CD4-positive, alpha-beta T cell treated with Interleukin-21 for 1 hour (primary cell): ENCODE measurements at regions not wholly inside any gene's neighbourhood (a gene's known extent, or its start where the extent isn't known, plus 50 kb on each side); places are given as distances from the start of the nearest gene placed in this dataset.

Source experiments
- DNase-seq: peaks from one replicate; pipeline ENCODE4 v3.0.0-alpha.2; 2020

DNA sequence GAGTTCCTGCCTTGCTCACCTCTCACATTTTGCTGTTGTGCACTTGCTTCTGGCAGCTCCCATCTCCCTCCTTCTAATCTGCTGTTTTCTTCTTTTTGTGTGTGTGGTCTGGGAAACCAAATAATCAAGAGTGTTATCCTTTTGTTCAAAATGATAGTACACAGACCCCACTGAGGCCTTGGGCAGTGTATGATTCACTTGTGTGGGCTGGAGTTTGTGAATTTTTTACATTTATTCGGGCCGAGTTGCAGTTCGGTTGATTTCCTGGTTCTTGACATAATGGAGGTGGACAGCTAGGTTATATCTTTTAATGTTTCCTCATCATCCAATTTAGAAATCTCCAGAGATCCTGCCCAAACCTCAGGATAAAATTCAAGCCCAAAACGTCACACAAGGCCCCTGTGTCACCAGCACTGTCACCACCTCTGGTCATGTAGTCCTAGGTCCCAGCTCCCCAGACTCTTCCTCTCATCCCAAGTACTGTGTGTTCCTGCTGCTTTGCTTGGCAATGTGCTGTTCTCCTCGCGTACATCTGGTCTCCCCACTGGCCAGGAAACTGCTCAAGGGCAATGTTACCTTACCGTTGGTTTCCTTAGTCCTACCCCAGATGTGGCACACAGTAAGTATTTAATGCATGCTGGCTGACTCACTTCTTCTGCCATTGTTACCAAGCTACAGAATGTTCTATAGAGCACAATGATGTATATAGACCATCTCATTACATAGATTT lies 55.7 kb upstream of the PHACTR2 start:
- no peak for DNase-seq

DNA sequence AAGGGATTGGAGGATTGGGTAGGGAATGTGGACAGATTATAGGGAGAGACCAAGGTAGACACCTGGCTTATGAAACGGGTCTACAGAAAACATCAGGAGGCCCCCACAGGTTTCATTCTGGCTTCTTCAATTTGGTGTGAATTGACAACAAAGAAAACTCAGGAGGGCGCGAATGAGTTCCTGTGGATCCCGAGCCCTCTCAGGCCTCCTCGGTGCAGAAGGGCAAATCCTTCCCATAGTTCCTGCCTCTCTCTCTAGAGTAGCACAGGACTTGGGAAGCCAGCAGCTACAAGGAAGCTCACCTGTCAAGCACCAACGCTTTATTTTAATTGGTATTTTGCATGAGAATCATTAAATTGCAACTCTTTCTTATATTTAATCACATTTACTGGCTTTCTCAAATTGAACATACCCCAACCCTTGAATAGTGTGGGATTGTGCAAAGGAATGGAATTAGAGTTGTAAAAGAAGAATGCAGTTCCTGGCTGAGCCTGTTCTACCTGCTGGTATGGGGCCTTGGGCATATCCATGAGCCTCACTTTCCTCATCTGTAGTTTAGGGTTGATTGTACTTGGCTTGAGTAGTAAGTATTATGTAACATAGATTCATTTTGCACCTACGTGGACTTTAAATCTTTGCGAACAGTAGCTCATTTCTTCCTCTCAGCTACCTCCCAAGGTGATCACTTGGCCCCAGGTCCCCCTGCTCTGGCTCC lies 56.4 kb upstream of the PHACTR2 start:
- DNase-seq: no peak

DNA sequence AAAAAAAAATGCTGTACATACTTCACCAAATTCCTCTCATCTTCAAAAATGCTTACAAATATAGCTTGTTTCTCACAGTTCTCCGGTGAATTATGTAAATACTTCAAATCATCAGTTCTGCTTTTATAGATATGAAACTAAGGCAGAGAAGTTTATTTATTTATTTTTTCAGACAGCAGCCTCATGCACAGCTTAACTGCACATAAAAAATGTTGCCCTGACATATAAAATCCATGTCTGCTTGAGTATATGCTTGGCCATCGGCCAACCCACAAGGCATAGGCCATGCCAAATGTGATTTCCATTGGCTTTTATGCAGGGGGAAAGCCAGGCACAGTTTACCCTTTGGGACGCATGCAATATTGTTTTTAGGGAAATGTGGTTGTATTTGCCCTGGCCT lies 57.3 kb upstream of the PHACTR2 start:
- DNase-seq: no peak

DNA sequence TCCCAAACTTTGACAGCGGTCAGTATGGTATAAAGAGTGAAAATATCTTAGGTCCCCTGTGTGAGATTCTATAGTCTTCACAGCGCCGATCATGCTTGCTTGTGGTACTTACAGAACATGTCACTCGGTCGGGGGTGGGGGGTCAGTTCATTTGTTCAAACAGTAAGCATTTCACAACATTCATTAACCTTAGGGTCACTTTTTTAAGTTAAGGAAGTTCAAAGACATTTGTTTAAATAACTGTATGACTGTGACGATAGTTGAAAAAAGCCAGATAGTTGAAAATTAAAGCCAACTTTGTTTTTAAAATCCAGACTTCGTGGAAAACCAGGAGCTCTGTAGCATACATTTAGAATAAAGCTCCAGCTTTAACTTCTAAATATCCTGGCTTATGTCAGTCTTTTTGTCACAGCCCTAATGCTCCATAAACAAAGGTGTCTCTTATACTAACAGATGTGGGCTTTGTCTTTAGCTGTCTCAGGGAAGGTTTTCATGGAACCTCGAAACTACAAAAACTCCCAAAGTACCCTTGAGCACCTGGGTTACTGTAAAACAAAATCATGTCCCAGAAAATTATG lies 57.9 kb upstream of the PHACTR2 start:
- DNase-seq: no peak

DNA sequence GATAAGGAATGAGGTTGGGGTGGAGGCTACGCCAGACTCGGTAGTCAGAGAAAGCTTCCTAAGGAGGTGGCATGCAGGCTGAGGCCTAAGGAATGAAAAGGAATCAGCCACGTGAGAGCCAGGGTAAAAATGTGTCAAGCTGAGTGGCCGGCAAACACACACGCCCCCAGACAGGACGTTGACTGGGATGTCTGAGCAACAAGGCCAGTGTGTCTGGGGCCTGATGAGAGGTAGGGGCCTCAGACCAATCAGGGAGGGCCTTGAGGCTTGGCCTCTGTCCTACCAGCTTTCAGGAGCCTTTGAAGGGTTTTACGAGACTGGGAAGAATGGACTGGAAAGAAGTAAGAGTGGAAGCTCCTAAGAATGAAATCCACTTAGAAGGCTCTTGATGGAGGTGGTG lies 61.0 kb upstream of the PHACTR2 start:
- DNase-seq: no peak

DNA sequence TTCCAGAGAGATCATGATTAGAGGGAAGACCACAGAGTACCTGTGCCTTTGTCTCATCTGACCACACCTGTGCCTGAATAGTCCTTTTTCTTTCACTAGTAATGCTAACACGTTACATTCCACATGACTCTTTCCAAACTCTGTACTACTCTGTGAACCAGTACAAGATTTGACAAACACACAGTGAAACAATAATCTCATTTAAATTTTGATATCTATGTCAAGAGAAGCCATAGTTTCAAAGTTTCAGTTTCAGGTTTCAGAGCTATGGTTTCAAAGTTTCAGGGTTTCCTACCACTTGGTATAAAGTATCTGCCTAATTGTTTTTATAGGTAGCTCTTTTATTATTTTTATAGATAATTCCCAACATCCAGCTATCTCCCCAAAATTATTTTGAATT lies 62.0 kb upstream of the PHACTR2 start:
- no peak for DNase-seq

DNA sequence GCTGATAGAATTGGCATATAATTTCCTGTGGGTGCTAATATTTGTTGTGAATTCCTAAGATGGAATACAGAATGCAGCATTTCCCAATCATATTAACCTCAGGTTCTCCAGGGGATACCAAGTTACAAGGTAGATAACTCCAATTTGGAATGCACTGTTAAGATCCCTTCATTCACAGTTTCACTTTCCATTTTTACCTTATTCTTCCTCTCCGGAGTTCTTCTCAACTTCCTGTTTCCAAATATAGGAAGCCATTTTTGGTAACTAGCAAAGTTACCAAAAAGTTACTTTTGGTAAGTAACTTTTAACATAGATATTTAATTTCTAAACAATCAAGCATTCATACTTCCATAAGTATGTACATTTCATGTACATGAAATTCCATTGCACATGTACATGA lies 63.5 kb upstream of the PHACTR2 start:
- no peak for DNase-seq

DNA sequence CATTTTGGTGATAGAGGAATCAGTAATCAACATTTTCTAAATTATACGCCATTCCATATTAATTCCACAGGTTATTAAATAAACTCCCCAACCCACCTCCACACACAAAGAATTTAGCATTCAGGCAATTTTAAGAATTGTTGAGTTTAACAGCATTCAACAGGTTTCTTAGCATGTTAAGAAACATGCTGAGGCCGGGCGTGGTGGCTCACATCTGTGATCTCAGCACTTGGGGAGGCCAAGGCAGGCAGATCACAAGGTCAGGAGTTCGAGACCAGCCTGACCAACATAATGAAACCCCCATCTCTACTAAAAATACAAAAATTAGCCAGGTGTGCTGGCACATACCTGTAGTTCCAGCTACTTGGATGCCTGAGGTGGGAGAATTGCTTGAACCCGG lies 64.0 kb upstream of the PHACTR2 start:
- DNase-seq: no peak

DNA sequence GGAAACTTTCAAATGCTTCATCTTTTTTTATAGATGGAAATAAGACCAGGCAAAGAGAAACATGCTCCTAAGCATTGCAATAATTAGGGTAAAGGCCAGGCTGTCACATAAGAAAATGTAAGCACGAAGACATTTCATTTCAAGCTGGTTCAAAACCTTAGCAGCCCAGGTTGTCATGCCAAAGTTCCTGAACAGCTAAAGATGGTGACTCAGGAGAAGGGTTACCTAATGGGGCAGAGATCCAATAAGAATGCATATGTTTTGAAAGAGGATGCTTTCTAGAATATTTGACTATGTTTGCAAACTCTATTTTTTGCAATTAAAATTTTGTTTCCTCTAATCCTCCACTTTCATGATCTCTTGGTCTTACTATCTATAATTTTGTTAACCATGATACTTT lies 65.6 kb upstream of the PHACTR2 start:
- no peak for DNase-seq

DNA sequence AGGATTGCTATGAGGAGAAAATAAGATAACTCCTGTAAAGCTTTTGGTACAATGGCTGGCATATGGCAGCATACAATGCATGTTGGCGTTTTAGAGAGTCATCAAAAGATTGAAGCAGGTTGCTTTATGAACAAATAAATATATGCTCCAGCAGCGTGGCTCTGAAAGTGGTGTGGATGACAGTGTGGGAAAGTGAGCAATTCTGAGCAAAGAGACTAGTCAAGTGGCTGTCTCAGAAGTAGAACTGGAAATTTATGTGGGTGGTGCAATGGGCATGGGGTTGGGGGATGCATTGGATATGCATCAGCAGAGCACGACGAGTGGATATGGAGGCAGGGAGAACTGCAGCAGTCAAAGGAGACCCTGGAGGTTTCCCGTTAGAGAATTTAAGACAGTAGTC lies 66.2 kb upstream of the PHACTR2 start:
- DNase-seq: no peak

DNA sequence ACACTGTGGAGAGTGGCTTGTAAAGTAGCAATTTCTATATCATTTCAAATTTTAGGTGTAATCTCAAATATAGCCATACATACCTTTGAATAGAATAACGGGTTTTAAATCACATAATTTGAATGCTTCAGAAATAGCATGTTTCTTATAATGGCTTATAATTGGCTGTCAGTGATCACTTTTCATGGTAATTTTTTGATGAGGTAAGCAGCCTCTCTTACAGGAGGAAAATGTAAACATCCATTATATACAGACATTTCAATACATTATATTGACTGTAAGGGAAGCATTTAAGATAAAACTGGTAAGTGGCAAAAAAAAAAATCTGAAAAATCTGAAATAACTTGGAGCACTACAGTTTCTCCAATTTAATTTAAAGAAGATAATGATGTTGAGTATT lies 67.8 kb upstream of the PHACTR2 start:
- no peak for DNase-seq

DNA sequence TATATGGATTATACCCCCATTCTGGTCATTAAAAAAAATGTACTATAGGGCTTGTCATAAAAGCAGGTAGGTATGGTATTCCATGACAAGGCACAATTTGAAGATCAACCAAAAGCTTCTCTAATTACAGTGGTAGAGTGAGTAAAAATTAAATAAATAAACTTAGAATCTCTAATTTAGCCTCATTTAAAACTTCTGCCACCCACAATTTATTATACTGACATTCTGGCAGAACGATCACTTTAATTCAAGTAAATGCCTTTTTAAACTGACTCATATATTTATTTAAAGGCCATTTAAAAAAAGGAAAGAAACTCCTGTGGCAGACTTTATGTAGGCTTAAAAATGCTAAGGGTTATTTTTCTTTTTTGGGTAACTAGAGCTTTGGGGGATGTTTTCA lies 68.3 kb upstream of the PHACTR2 start:
- no peak for DNase-seq

DNA sequence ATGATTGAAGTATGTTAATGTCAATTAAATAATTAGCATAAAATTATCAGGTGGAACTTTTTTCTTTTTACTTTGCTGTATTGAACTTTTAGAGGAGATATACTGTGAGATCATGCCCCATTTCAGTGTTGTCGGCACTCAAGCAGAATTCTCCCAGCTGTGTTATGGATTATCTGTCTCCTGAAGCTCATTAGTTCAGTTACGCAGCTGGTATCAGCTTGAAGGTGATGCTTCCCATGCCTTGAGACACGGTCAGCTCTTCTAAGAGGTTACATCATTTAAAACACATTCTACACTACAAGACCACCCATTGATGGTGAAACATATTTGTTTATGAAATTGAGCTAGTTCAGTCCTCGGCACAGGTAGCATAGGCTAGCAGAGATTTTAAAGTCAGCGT lies 68.9 kb upstream of the PHACTR2 start:
- DNase-seq: no peak

DNA sequence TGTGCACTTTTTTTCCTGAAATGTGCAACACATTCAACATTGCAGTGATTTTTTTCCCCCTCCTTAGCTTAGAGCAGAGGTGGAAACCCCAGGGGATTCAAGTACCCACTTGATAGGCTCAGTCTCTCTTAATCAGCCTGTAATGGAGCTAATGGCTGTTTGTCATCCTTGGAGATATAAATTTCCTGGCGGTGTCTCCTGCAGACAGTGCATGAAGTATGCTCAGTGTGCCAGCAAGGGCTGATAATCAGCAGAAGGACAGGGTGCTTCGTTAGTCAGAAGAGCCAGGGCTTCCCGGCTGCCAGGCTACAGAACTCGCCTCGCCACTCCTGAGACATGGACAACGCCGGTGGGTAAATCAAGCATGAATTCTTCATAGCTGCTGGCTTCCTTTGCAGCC lies 69.8 kb upstream of the PHACTR2 start:
- no peak for DNase-seq

DNA sequence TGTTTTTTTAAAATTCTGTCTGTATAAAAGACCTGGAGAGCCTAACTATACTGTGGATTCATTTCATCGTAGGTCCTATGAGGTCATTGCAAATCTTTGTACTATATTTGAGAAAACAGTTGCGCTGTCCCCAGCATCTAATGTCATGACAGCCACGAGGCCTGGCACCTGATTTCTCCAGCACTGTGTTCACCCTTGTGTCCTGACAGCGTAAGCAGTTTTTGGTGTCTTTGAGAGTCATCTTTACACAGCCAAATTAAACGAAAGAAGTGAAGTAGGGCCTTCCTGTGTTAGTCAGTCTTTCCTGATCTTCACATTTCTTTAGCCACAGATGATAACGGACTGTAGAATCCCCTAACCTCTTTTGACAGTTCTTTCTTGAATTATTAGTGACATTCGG lies 70.6 kb upstream of the PHACTR2 start:
- DNase-seq: no peak

DNA sequence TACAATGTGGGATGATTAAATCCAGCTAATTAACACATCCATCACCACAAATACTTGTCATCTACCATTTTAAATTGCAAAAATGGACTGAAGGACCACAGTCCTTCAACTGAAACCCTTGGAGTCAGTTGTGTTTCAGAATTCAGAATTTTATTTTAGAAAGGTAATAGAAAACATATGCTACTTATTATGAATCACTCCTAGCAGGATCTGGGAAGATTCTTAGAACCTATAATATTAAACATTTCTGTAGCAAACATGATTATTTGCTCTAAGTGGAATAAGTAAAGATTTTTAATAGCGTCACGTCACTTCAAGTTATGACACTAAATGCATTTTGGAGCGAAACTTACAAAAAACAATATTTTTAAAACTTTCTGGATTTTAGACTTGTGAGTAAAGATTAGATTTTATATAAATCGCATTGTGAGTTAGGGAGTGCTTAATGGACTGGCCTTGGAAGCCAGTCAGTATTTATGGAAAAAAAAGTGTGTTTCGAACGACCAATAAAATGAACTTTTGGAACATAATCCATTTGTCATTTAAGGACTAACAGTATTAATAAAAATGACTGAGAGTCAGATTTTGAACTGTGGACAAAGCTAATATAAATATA lies 71.8 kb upstream of the PHACTR2 start:
- no peak for DNase-seq

DNA sequence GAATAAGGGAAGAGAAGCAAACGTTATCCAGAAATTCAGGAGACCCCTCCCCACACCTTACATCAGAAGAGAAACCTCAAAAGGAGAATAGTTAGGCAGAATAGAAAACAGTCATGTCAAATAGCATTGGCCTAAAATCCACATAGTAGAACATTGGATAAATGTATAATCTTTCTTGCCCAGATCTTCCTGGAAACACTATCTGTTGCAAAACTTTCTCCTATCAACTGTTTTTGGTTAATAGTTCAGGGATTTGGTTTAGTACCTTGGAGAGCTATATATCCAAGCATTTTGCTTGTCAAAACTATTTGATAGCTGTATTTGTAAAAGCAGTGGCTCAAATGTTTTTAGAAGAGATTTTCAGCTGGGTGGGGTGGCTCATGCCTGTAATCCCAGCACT lies 74.3 kb upstream of the PHACTR2 start:
- no peak for DNase-seq

DNA sequence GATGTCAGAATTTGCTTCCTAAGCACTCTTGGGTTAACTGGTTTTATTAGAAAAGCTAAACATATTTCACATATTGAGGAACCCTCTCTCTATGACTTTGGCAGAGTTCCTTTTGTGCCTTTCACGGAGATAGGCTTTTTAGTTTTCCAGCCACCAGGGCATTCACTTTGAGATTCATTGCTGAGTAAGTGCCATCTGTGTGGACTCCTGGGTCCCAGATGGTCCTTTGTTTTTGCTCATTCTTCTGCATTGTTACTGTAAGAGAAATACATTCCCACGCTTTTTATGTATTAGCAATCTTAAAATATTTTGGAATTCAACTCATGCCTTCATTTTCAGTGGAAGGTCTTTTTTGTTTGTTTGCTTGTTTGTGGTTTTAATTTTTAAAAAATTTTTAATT lies 76.3 kb upstream of the PHACTR2 start:
- DNase-seq: no peak

DNA sequence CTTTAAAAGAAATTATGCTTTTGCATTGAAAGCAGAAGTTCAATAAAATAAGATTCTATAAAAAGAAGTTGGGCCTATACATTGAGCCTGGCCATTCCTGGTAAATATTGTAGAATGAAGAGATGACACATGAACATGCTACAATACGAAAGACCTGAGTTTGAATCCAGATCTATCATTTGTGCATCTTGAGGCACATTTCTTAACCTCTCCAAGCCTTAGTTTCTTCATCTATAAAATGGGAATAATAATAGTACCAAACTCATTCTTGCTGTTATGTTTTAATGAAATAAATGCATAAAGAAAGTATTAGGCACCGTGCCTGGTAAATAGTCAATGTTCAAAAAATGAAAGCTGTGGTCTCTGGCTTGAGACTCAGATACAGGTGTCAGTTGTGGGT lies 76.9 kb upstream of the PHACTR2 start:
- no peak for DNase-seq

DNA sequence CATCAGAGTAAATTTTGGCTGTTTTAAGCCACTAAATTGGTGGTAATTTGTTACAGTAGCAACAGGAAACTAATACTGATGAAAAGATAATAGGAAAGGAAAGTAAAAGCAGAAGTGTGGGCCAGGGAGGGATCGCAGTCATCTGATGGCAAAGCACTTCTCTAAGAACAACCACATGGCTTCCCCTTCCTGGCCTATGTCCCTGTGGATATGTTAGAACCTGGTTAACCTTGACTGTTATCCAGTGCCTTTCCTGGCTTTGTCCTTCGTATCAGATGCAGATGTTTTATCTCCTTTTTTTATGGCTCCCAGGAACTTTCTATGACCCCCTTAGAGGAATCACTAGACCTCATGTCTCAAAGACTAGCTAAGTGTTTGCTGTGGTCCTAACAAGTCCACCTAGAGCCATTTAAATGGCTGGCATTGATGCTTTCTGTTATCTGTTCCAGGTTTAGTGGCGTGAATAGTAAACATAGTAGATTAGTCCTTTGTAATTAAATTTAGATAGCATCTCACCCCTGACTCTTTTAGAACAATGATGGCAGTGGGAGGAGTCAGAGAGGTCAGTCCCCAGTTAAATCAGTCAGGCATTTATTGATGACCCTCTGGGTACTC lies 79.2 kb upstream of the PHACTR2 start:
- DNase-seq: peak; percentile 44

DNA sequence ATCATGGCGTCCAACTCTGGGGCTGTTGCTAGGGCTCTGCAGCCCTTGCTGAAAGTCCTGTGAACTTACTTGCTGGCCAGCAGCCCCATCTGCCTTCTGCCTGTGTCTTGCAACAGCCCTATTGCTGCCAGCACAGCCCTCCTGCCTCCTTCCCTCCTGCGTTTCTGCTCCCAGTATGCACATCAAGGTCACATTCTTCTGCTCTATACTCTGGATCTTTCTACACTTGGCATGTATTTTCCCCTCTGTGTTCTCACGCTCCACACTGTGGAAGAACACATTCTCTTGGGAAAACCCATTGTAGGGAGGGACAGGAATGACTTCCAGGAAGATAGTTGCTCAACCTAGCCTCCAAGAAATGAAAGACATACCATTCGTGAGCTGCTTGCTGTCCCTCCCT lies 80.9 kb upstream of the PHACTR2 start:
- no peak for DNase-seq

DNA sequence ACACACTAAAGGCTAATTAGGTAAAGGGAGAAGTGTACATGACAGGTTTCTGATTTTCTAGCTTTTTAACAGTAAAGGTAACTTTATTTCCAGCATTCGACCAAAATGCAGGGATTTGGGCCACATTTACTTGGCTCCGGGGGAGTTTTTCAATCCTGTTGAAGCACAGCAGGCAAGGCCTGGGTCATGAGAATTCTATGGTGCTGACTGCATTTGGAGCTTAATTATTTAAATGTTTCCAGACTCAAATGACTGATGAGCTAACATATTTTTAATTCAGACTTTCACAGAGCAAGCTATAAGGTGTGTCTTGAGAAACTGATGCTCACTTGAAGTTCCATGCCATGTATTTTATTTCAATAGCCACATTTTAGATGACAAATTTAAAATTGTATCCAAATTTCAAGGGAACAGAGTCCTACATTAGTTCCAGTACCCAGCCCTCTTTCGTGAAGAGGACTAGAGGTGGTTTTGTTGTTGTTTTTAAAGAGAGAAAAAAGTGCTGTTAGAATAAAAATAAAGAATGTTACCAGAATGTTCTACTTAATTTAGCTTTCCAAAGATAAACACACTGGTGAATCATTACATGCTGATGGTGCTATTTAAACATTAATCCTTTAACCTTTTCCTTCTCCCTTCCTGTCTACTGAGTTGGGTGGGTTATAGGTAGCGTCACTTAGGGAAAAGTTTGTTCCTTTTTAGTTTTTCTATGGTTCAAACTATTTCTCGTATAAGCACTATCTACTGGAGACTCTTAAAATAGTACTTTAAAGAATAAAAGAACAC lies 82.3 kb upstream of the PHACTR2 start:
- no peak for DNase-seq

DNA sequence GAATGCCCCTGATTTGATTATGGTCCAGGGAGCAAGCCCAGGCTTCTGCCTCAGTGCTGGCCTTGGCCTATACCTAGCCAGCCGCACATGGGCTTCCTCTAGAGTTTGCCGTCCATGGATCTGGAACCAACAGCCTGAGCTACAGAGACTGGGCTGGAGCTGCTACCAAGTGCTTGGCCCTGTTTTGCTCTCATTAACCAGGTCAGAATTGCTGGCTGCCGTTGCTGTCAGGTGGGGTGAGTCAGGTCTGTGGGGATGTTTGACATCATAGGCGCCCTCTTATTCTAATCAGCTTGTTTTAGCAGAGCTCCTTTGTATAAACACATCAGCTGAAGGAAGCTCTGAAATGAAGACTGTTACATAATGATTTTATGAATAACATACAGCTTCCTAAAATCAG lies 83.1 kb upstream of the PHACTR2 start:
- DNase-seq: no peak
